Neutrophil (primary cell): ENCODE measurements at regions not wholly inside any gene's neighbourhood (a gene's known extent, or its start where the extent isn't known, plus 50 kb on each side); places are given as distances from the start of the nearest gene placed in this dataset.
"Not testable (repeated sequence)": the region's sequence is repeated elsewhere in the genome, so short reads cannot be mapped to it uniquely, and the experiment has no call there.

ENCODE experiments used
- H3K27ac ChIP-seq: fragments of 200-600 bp; sonication (generic); 2 replicates; pipeline ENCODE4 v1.5.1; 2016; ENCODE audit warnings: mild to moderate bottlenecking, moderate library complexity
- H3K27me3 ChIP-seq: fragments of 200-600 bp; sonication (generic); 2 replicates; pipeline ENCODE4 v1.6.0; 2016; ENCODE audit warnings: mild to moderate bottlenecking
- H3K36me3 ChIP-seq: fragments of 200-600 bp; sonication (generic); 2 replicates; pipeline ENCODE4 v1.5.1; 2017
- H3K4me1 ChIP-seq, 2 experiments: fragments of 200-600 bp in 1 of 2; sonication (generic) in 1 of 2; 1 replicate in 1 of 2; 2 replicates in 1 of 2; pipeline versions ENCODE4 v1.5.1 to v1.6.1; 2013 to 2016; ENCODE audit warnings: low read depth in 1 of 2, low read length in 1 of 2, mild to moderate bottlenecking in 1 of 2, moderate library complexity in 1 of 2; ENCODE audit not compliant: control insufficient read depth in 1 of 2, insufficient read depth in 1 of 2
- H3K4me3 ChIP-seq, 2 experiments: fragments of 200-600 bp in 1 of 2; sonication (generic) in 1 of 2; 1 replicate in 1 of 2; 2 replicates in 1 of 2; pipeline ENCODE4 v1.5.1; 2013 to 2016; ENCODE audit warnings: low read depth in 1 of 2, low read length in 1 of 2, mild to moderate bottlenecking in 1 of 2, moderate library complexity in 1 of 2
- H3K9me3 ChIP-seq: fragments of 200-600 bp; sonication (generic); 2 replicates; pipeline ENCODE4 v1.5.1; 2016
- CTCF ChIP-seq: fragments of 200-600 bp; sonication (generic); IDR thresholded peaks from 2 replicates; pipeline ENCODE4 v1.5.1; 2016; ENCODE audit warnings: antibody characterized with exemption

- H3K4me3 ChIP-seq = no peak overlapping the region
- no peaks in the 10 kb centered on the region for H3K27me3 ChIP-seq
- no peak for TF ChIP-seq CTCF
- H3K4me1 ChIP-seq = no peaks in the 10 kb centered on the region
- H3K9me3 ChIP-seq = no peaks in the 10 kb centered on the region
- no peaks in the 10 kb centered on the region for H3K36me3 ChIP-seq
- no peak overlapping the region for H3K27ac ChIP-seq
Measured at GRCh38 chr14:22358726-22359125, 230.3 kb downstream of the DAD1 start.

- not testable (repeated sequence) for H3K36me3 ChIP-seq, H3K4me1 ChIP-seq, H3K27ac ChIP-seq, H3K27me3 ChIP-seq, H3K9me3 ChIP-seq, H3K4me3 ChIP-seq
Measured at GRCh38 chr14:22349281-22349680, 239.7 kb downstream of the DAD1 start.

- Histone ChIP-seq H3K9me3 (peaks cover 9% of the 10 kb centered on the region), H3K4me3 (no peak overlapping the region), H3K36me3 (no peaks in the 10 kb centered on the region), H3K4me1 (no peaks in the 10 kb centered on the region), H3K27me3 (no peaks in the 10 kb centered on the region), H3K27ac (no peak overlapping the region)
- no peak for TF ChIP-seq CTCF
Measured at GRCh38 chr14:22344673-22345072, 244.4 kb downstream of the DAD1 start.

- not testable (repeated sequence) for H3K9me3 ChIP-seq, H3K4me3 ChIP-seq, H3K36me3 ChIP-seq
Measured at GRCh38 chr14:22344209-22344608, 244.8 kb downstream of the DAD1 start.

GRCh38 chr14:22341049-22341448 lies 248.0 kb downstream of the DAD1 start:
- Histone ChIP-seq H3K4me1 (no peaks in the 10 kb centered on the region), H3K4me3 (no peak overlapping the region), H3K27ac (no peak overlapping the region), H3K9me3 (peaks cover 9% of the 10 kb centered on the region), H3K36me3 (no peaks in the 10 kb centered on the region), H3K27me3 (no peaks in the 10 kb centered on the region)
- no peak for TF ChIP-seq CTCF

More at GRCh38 chr14:22344209-22344608, 244.8 kb downstream of the DAD1 start:
- H3K27me3 ChIP-seq, H3K4me1 ChIP-seq, H3K27ac ChIP-seq: not testable (repeated sequence)

GRCh38 chr14:22338917-22339715 lies 249.9 kb downstream of the DAD1 start:
- TF ChIP-seq CTCF = no peak
- Histone ChIP-seq H3K9me3 (peaks cover 6% of the 10 kb centered on the region), H3K4me1 (no peaks in the 10 kb centered on the region), H3K27ac (no peak overlapping the region), H3K36me3 (no peaks in the 10 kb centered on the region), H3K4me3 (no peak overlapping the region), H3K27me3 (no peaks in the 10 kb centered on the region)
